ENCODE measurements at regions not wholly inside any gene's neighbourhood (a gene's known extent, or its start where the extent isn't known, plus 50 kb on each side); places are given as distances from the start of the nearest gene placed in this dataset.

- no peak overlapping the region for H3K27ac ChIP-seq
- TF ChIP-seq ZFX (IDR thresholded peaks at IDR 0.05; ENCODE audit: borderline replicate concordance): no peak
- TF ChIP-seq CTCF (IDR thresholded peaks at IDR 0.05): no peak
Observed at GRCh38 chr9:108637340-108637739, 218.4 kb downstream of the ACTL7B start.

GRCh38 chr9:108636013-108636412 lies 219.8 kb downstream of the ACTL7B start:
- no peak overlapping the region for H3K27ac ChIP-seq
- TF ChIP-seq ZFX (IDR thresholded peaks at IDR 0.05; ENCODE audit: borderline replicate concordance): no peak
- TF ChIP-seq CTCF (IDR thresholded peaks at IDR 0.05): no peak

- no peak overlapping the region for H3K27ac ChIP-seq
- TF ChIP-seq CTCF (IDR thresholded peaks at IDR 0.05) (no peak), ZFX (IDR thresholded peaks at IDR 0.05; ENCODE audit: borderline replicate concordance) (no peak)
Observed at GRCh38 chr9:108634672-108635462, 220.9 kb downstream of the ACTL7B start.

- H3K27ac ChIP-seq: no peak overlapping the region
- TF ChIP-seq ZFX (IDR thresholded peaks at IDR 0.05; ENCODE audit: borderline replicate concordance) (no peak), CTCF (IDR thresholded peaks at IDR 0.05) (no peak)
Observed at GRCh38 chr9:108634204-108634603, 221.6 kb downstream of the ACTL7B start.

GRCh38 chr9:108631496-108632285 lies 224.1 kb downstream of the ACTL7B start:
- H3K27ac ChIP-seq: no peak overlapping the region
- TF ChIP-seq ZFX (IDR thresholded peaks at IDR 0.05; ENCODE audit: borderline replicate concordance): no peak
- no peak for TF ChIP-seq CTCF (IDR thresholded peaks at IDR 0.05)

- no peak overlapping the region for H3K27ac ChIP-seq
- TF ChIP-seq ZFX (IDR thresholded peaks at IDR 0.05; ENCODE audit: borderline replicate concordance): no peak
- TF ChIP-seq CTCF (IDR thresholded peaks at IDR 0.05): no peak
Observed at GRCh38 chr9:108628316-108628715, 227.5 kb downstream of the ACTL7B start.

- TF ChIP-seq CTCF (IDR thresholded peaks at IDR 0.05) (no peak), ZFX (IDR thresholded peaks at IDR 0.05; ENCODE audit: borderline replicate concordance) (no peak)
- no peak overlapping the region for H3K27ac ChIP-seq
Observed at GRCh38 chr9:108626743-108627142, 229.0 kb downstream of the ACTL7B start.

Data from 22Rv1 (cell line).